ENCODE measurements at regions not wholly inside any gene's neighbourhood (a gene's known extent, or its start where the extent isn't known, plus 50 kb on each side); places are given as distances from the start of the nearest gene placed in this dataset.
A peak's percentile ranks its signal among the peaks of the same experiment; 100 is the strongest.

DNA sequence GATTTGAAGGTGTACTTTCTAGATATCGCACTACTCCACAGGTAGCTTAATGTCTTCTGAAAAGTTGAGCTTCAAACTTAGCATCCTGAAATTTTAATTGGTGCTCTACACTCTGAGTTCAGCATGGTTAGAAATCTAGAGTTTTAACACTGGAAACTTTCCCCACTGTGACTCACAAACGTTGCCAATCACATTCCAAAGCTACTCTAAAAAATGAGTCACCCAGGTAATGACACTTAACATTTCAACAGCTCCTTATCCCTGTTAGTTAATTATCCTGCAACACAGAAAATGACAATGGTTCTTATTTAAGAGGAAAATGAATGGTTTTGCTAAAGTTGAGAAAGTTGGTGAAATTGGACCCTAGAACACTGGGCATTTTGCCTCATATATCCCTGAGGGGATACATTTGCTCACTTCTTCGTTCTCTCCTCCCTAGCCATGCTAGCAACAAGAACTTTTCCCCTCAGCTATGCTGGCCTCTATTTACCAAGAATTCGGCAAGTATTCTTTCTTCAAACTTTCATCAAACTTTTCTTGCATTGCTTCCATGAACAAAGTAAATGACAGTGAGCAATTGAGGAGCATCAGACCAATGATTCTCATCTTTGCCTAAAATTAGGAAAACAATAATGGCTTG lies 1024.1 kb upstream of the KLHL29 start:
- H2AFZ ChIP-seq (ENCODE audit: low read depth, low read length): no peak overlapping the region
- H3K36me3 ChIP-seq (ENCODE audit: insufficient read depth, low read length): no peaks in the 10 kb centered on the region
- TF ChIP-seq, protein P1, sequence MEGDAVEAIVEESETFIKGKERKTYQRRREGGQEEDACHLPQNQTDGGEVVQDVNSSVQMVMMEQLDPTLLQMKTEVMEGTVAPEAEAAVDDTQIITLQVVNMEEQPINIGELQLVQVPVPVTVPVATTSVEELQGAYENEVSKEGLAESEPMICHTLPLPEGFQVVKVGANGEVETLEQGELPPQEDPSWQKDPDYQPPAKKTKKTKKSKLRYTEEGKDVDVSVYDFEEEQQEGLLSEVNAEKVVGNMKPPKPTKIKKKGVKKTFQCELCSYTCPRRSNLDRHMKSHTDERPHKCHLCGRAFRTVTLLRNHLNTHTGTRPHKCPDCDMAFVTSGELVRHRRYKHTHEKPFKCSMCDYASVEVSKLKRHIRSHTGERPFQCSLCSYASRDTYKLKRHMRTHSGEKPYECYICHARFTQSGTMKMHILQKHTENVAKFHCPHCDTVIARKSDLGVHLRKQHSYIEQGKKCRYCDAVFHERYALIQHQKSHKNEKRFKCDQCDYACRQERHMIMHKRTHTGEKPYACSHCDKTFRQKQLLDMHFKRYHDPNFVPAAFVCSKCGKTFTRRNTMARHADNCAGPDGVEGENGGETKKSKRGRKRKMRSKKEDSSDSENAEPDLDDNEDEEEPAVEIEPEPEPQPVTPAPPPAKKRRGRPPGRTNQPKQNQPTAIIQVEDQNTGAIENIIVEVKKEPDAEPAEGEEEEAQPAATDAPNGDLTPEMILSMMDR (IDR thresholded peaks at IDR 0.05; ENCODE audit: borderline replicate concordance, extremely low read depth, low read length, poor library complexity, severe bottlenecking): no peak
- no peak for TF ChIP-seq EZH2 (IDR thresholded peaks at IDR 0.05; ENCODE audit: borderline replicate concordance, low read depth, low read length, severe bottlenecking)
- no peak overlapping the region for H3K27ac ChIP-seq (ENCODE audit: low read length)
- no peaks in the 10 kb centered on the region for H3K4me1 ChIP-seq (ENCODE audit: insufficient read depth, low read length)
- ATAC-seq (ENCODE audit: insufficient read depth, low read depth) (no peak), DNase-seq (no peak)
- H3K9ac ChIP-seq (ENCODE audit: low read depth, low read length): no peak overlapping the region
- H3K4me3 ChIP-seq (ENCODE audit: low read depth in 1 of 2, low read length in 2 of 2): no peak overlapping the region
- H3K9me3 ChIP-seq (ENCODE audit: insufficient read depth, low read length, severe bottlenecking): no peaks in the 10 kb centered on the region
- H3K27me3 ChIP-seq (ENCODE audit: insufficient read depth, low read length, poor library complexity): no peaks in the 10 kb centered on the region
- no peak overlapping the region for H3K4me2 ChIP-seq (ENCODE audit: insufficient read depth, low read length)
- no peaks in the 10 kb centered on the region for H3K79me2 ChIP-seq (ENCODE audit: insufficient read depth, low read length)
- no peaks in the 10 kb centered on the region for H4K20me1 ChIP-seq (ENCODE audit: insufficient read depth, low read length)

DNA sequence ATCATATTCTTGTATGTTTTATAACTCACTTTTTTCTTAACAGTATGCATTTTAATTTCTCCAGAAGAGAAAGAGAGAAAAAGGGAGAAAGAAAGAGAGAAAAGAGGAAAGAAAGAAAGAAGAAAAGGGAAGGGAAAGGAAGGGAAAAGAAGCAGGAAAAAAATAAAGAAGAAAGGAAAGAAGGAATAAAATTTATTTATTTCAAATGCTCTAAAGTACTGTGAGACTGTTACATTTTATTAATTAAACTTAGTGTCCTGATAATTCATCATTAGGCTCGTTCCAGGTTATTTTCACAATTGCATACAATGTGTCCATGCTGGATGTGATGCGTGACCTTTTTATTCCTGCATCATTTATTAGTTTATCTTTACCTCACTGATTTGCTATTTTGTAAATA lies 1023.4 kb upstream of the KLHL29 start:
- Histone ChIP-seq H3K4me3 (ENCODE audit: low read depth in 1 of 2, low read length in 2 of 2) (no peak overlapping the region), H4K20me1 (ENCODE audit: insufficient read depth, low read length) (no peaks in the 10 kb centered on the region), H2AFZ (ENCODE audit: low read depth, low read length) (no peak overlapping the region), H3K9me3 (ENCODE audit: insufficient read depth, low read length, severe bottlenecking) (no peaks in the 10 kb centered on the region), H3K36me3 (ENCODE audit: insufficient read depth, low read length) (no peaks in the 10 kb centered on the region), H3K79me2 (ENCODE audit: insufficient read depth, low read length) (no peaks in the 10 kb centered on the region), H3K27me3 (ENCODE audit: insufficient read depth, low read length, poor library complexity) (no peaks in the 10 kb centered on the region), H3K4me1 (ENCODE audit: insufficient read depth, low read length) (no peaks in the 10 kb centered on the region), H3K4me2 (ENCODE audit: insufficient read depth, low read length) (no peak overlapping the region), H3K27ac (ENCODE audit: low read length) (no peak overlapping the region), H3K9ac (ENCODE audit: low read depth, low read length) (no peak overlapping the region)
- TF ChIP-seq EZH2 (IDR thresholded peaks at IDR 0.05; ENCODE audit: borderline replicate concordance, low read depth, low read length, severe bottlenecking): no peak
- TF ChIP-seq, protein P1 (IDR thresholded peaks at IDR 0.05; ENCODE audit: borderline replicate concordance, extremely low read depth, low read length, poor library complexity, severe bottlenecking): no peak
- no peak for ATAC-seq (ENCODE audit: insufficient read depth, low read depth)
- no peak for DNase-seq

DNA sequence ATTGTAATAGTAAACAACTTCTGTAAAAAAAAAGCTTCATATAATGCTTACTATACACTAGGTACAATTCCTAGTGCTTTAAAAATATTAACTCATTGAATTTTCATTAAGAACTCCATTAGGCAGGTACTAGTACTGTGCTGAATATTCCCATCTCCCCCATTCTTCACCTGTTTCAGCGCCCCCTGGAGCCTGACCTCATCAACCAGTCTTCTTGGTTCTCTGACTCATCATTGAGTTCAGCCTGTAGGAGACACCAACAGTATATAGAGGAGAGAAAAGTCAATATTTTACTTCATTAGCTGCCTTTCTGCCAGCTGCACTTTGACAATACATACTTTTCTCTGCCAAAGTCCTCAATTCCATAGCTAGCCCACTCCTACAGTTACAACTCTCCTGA lies 1009.9 kb upstream of the KLHL29 start:
- DNase-seq (no peak), ATAC-seq (ENCODE audit: insufficient read depth, low read depth) (no peak)
- no peaks in the 10 kb centered on the region for H3K79me2 ChIP-seq (ENCODE audit: insufficient read depth, low read length)
- no peaks in the 10 kb centered on the region for H4K20me1 ChIP-seq (ENCODE audit: insufficient read depth, low read length)
- H3K4me1 ChIP-seq (ENCODE audit: insufficient read depth, low read length): no peaks in the 10 kb centered on the region
- no peak overlapping the region for H3K4me3 ChIP-seq (ENCODE audit: low read depth in 1 of 2, low read length in 2 of 2)
- H3K27me3 ChIP-seq (ENCODE audit: insufficient read depth, low read length, poor library complexity): no peaks in the 10 kb centered on the region
- no peak overlapping the region for H3K27ac ChIP-seq (ENCODE audit: low read length)
- H3K9me3 ChIP-seq (ENCODE audit: insufficient read depth, low read length, severe bottlenecking): no peaks in the 10 kb centered on the region
- H3K9ac ChIP-seq (ENCODE audit: low read depth, low read length): no peak overlapping the region
- H3K36me3 ChIP-seq (ENCODE audit: insufficient read depth, low read length): no peaks in the 10 kb centered on the region
- H2AFZ ChIP-seq (ENCODE audit: low read depth, low read length): no peak overlapping the region
- TF ChIP-seq, protein P1 (IDR thresholded peaks at IDR 0.05; ENCODE audit: borderline replicate concordance, extremely low read depth, low read length, poor library complexity, severe bottlenecking): peak; percentile 11
- no peak for TF ChIP-seq EZH2 (IDR thresholded peaks at IDR 0.05; ENCODE audit: borderline replicate concordance, low read depth, low read length, severe bottlenecking)
- no peak overlapping the region for H3K4me2 ChIP-seq (ENCODE audit: insufficient read depth, low read length)

Data from DND-41 (cell line).